ENCODE measurements at regions not wholly inside any gene's neighbourhood (a gene's known extent, or its start where the extent isn't known, plus 50 kb on each side); places are given as distances from the start of the nearest gene placed in this dataset.

GRCh38 chr4:159003420-159004253, 99.2 kb upstream of the RAPGEF2 start:
- intact Hi-C loops (cut with micrococcal nuclease), result no loop called here

- intact Hi-C loops (cut with micrococcal nuclease), result no loop called here
These were observed 96.7 kb upstream of the RAPGEF2 start for GRCh38 chr4:159006202-159006601.

GRCh38 chr4:159008671-159009070, 94.2 kb upstream of the RAPGEF2 start:
- intact Hi-C loops (cut with micrococcal nuclease), result no loop called here

- intact Hi-C loops (cut with micrococcal nuclease), result no loop called here
These were observed 93.4 kb upstream of the RAPGEF2 start for GRCh38 chr4:159009521-159009920.

GRCh38 chr4:159010100-159010499, 92.8 kb upstream of the RAPGEF2 start:
- intact Hi-C loops (cut with micrococcal nuclease), result no loop called here

- intact Hi-C loops (cut with micrococcal nuclease), result no loop called here
These were observed 92.2 kb upstream of the RAPGEF2 start for GRCh38 chr4:159010563-159011260.

GRCh38 chr4:159012381-159012780, 90.5 kb upstream of the RAPGEF2 start:
- intact Hi-C loops (cut with micrococcal nuclease), result no loop called here

- intact Hi-C loops (cut with micrococcal nuclease), result no loop called here
These were observed 89.2 kb upstream of the RAPGEF2 start for GRCh38 chr4:159013692-159014091.

GRCh38 chr4:159014859-159015258, 88.0 kb upstream of the RAPGEF2 start:
- intact Hi-C loops (cut with micrococcal nuclease), result no loop called here

- intact Hi-C loops (cut with micrococcal nuclease), result no loop called here
These were observed 87.0 kb upstream of the RAPGEF2 start for GRCh38 chr4:159015841-159016240.

- intact Hi-C loops (cut with micrococcal nuclease), result no loop called here
These were observed 86.3 kb upstream of the RAPGEF2 start for GRCh38 chr4:159016593-159017024.

- intact Hi-C loops (cut with micrococcal nuclease), result no loop called here
These were observed 85.4 kb upstream of the RAPGEF2 start for GRCh38 chr4:159017323-159018026.

- intact Hi-C loops (cut with micrococcal nuclease), result no loop called here
These were observed 84.7 kb upstream of the RAPGEF2 start for GRCh38 chr4:159018062-159018629.

GRCh38 chr4:159019356-159019755, 83.5 kb upstream of the RAPGEF2 start:
- intact Hi-C loops (cut with micrococcal nuclease), result no loop called here

- intact Hi-C loops (cut with micrococcal nuclease), result no loop called here
These were observed 81.1 kb upstream of the RAPGEF2 start for GRCh38 chr4:159021597-159022385.

GRCh38 chr4:159023741-159024140, 79.1 kb upstream of the RAPGEF2 start:
- intact Hi-C loops (cut with micrococcal nuclease), result no loop called here

- intact Hi-C loops (cut with micrococcal nuclease), result no loop called here
These were observed 78.6 kb upstream of the RAPGEF2 start for GRCh38 chr4:159024266-159024665.

- intact Hi-C loops (cut with micrococcal nuclease), result no loop called here
These were observed 78.1 kb upstream of the RAPGEF2 start for GRCh38 chr4:159024828-159025227.

GRCh38 chr4:159026329-159026728, 76.5 kb upstream of the RAPGEF2 start:
- intact Hi-C loops (cut with micrococcal nuclease), result no loop called here

GRCh38 chr4:159027535-159027934, 75.3 kb upstream of the RAPGEF2 start:
- intact Hi-C loops (cut with micrococcal nuclease), result no loop called here

- intact Hi-C loops (cut with micrococcal nuclease), result no loop called here
These were observed 73.4 kb upstream of the RAPGEF2 start for GRCh38 chr4:159029481-159029880.

Data from T-helper 1 cell treated with Interleukin-12 subunit alpha and Interleukin-12 subunit beta and Interleukin-4 antibody, amounts not matched to agents 30 ng/mL and 1 ng/mL, for 36 hours (primary cell).